Neural cell (in vitro differentiated cells): ENCODE measurements at regions not wholly inside any gene's neighbourhood (a gene's known extent, or its start where the extent isn't known, plus 50 kb on each side); places are given as distances from the start of the nearest gene placed in this dataset.

Source experiments
- H2AFZ ChIP-seq: fragments of 200-600, 300-800 bp; sonication (generic), shearing (Covaris generic); 2 replicates; pipeline ENCODE4 v1.6.0; 2014; ENCODE audit warnings: low read depth, mild to moderate bottlenecking, antibody characterized with exemption, low read length, moderate library complexity
- H3F3A ChIP-seq: fragments of 200-600 bp; shearing (Covaris generic); 2 replicates; pipeline ENCODE4 v1.6.1; 2016; ENCODE audit warnings: mild to moderate bottlenecking, moderate library complexity, mixed read lengths, antibody characterized with exemption, low read length; ENCODE audit not compliant: insufficient read depth, poor library complexity, severe bottlenecking
- H3K27ac ChIP-seq: fragments of 200-600, 300-800 bp; sonication (generic), shearing (Covaris generic); 2 replicates; pipeline ENCODE4 v1.5.1; 2014; ENCODE audit warnings: mild to moderate bottlenecking, low read length, moderate library complexity
- H3K27me3 ChIP-seq: fragments of 300-800, 200-600 bp; sonication (generic), shearing (Covaris generic); 2 replicates; pipeline ENCODE4 v1.6.0; 2014; ENCODE audit warnings: mild to moderate bottlenecking, low read depth, low read length, moderate library complexity; ENCODE audit not compliant: insufficient read depth
- H3K36me3 ChIP-seq: fragments of 300-800, 200-600 bp; sonication (generic), shearing (Covaris generic); 2 replicates; pipeline ENCODE4 v1.5.1; 2014; ENCODE audit warnings: mild to moderate bottlenecking, antibody characterized with exemption, low read length, moderate library complexity; ENCODE audit not compliant: insufficient read depth
- H3K4me2 ChIP-seq: fragments of 300-800, 200-600 bp; sonication (generic), shearing (Covaris generic); 2 replicates; pipeline ENCODE4 v1.6.0; 2014; ENCODE audit warnings: mild to moderate bottlenecking, low read length
- H3K4me3 ChIP-seq: fragments of 300-800, 200-600 bp; sonication (generic), shearing (Covaris generic); 2 replicates; pipeline ENCODE4 v1.5.1; 2014; ENCODE audit warnings: mild to moderate bottlenecking, low read length, moderate library complexity
- H3K79me2 ChIP-seq: fragments of 200-600 bp; shearing (Covaris generic); replicated peaks from 2 replicates; pipeline ENCODE4 v1.6.0; 2014; ENCODE audit warnings: mild to moderate bottlenecking, low read length, moderate library complexity; ENCODE audit not compliant: insufficient read depth
- H3K9ac ChIP-seq: fragments of 300-800, 200-600 bp; sonication (generic), shearing (Covaris generic); 2 replicates; pipeline ENCODE4 v1.6.1; 2016; ENCODE audit warnings: mild to moderate bottlenecking, low read length, mixed read lengths
- H3K9me2 ChIP-seq: fragments of 200-600 bp; shearing (Covaris generic); 2 replicates; pipeline ENCODE4 v1.6.1; 2016; ENCODE audit warnings: mild to moderate bottlenecking, low read length, mixed read lengths; ENCODE audit not compliant: insufficient read depth
- H3K9me3 ChIP-seq: fragments of 200-600, 300-800 bp; sonication (generic), shearing (Covaris generic); 2 replicates; pipeline ENCODE4 v1.6.1; 2016; ENCODE audit warnings: mild to moderate bottlenecking, mixed run types, low read length, moderate library complexity, mixed read lengths
- H4K20me1 ChIP-seq: fragments of 200-600 bp; shearing (Covaris generic); 2 replicates; pipeline ENCODE4 v1.6.1; 2016; ENCODE audit warnings: mild to moderate bottlenecking, mixed run types; ENCODE audit not compliant: insufficient read depth
- EP300 ChIP-seq: fragments of 450-650 bp; conservative IDR thresholded peaks from 2 replicates; pipeline ENCODE4 v1.6.1; 2014; ENCODE audit warnings: antibody characterized with exemption, mild to moderate bottlenecking, moderate library complexity; ENCODE audit not compliant: poor library complexity, severe bottlenecking
- EZH2 ChIP-seq: fragments of 200-600, 300-800 bp; shearing (Covaris generic), sonication (generic); IDR thresholded peaks from 2 replicates; pipeline ENCODE4 v1.6.1; 2014; ENCODE audit warnings: antibody characterized with exemption, low read length, borderline replicate concordance, mild to moderate bottlenecking; ENCODE audit not compliant: insufficient read depth, poor library complexity, severe bottlenecking
- MXI1 ChIP-seq: fragments of 450-650 bp; conservative IDR thresholded peaks from 2 replicates; pipeline ENCODE4 v1.6.1; 2014; ENCODE audit warnings: antibody characterized with exemption, mild to moderate bottlenecking; ENCODE audit not compliant: poor library complexity, severe bottlenecking
- POLR2AphosphoS5 ChIP-seq: IDR thresholded peaks from 2 replicates; pipeline ENCODE4 v1.6.1; 2012
- RAD21 ChIP-seq: fragments of 450-650 bp; conservative IDR thresholded peaks from 2 replicates; pipeline ENCODE4 v1.6.1; 2014; ENCODE audit warnings: antibody characterized with exemption, mild to moderate bottlenecking, moderate library complexity
- REST ChIP-seq: IDR thresholded peaks from 2 replicates; pipeline ENCODE4 v1.6.1; 2012; ENCODE audit warnings: borderline replicate concordance
- SMC3 ChIP-seq: fragments of 450-650 bp; conservative IDR thresholded peaks from 2 replicates; pipeline ENCODE4 v1.6.1; 2014; ENCODE audit warnings: antibody characterized with exemption, mild to moderate bottlenecking, moderate library complexity; ENCODE audit not compliant: poor library complexity
- TAF1 ChIP-seq: IDR thresholded peaks from 2 replicates; pipeline ENCODE4 v1.6.1; 2012; ENCODE audit warnings: low read depth
- TF ChIP-seq, protein P1 (sequence below): fragments of 450-650 bp; IDR thresholded peaks from 2 replicates; pipeline ENCODE4 v1.5.1; 2014; ENCODE audit warnings: antibody characterized with exemption, mild to moderate bottlenecking, moderate library complexity; ENCODE audit not compliant: poor library complexity, severe bottlenecking

- no peaks in the 10 kb centered on the region for H4K20me1 ChIP-seq
- H3K9me3 ChIP-seq: no peaks in the 10 kb centered on the region
- H2AFZ ChIP-seq: no peak overlapping the region
- no peaks in the 10 kb centered on the region for H3K9me2 ChIP-seq
- no peak overlapping the region for H3K4me3 ChIP-seq
- H3K27me3 ChIP-seq: no peaks in the 10 kb centered on the region
- H3K27ac ChIP-seq: no peak overlapping the region
- H3K4me2 ChIP-seq: no peak overlapping the region
- H3K9ac ChIP-seq: no peak overlapping the region
- H3F3A ChIP-seq: no peaks in the 10 kb centered on the region
- no peaks in the 10 kb centered on the region for H3K36me3 ChIP-seq
- no peaks in the 10 kb centered on the region for H3K79me2 ChIP-seq
- TF ChIP-seq EP300 (no peak), MXI1 (no peak), SMC3 (no peak), TAF1 (no peak), POLR2AphosphoS5 (no peak), RAD21 (no peak), EZH2 (no peak), REST (no peak)
- TF ChIP-seq, protein P1, sequence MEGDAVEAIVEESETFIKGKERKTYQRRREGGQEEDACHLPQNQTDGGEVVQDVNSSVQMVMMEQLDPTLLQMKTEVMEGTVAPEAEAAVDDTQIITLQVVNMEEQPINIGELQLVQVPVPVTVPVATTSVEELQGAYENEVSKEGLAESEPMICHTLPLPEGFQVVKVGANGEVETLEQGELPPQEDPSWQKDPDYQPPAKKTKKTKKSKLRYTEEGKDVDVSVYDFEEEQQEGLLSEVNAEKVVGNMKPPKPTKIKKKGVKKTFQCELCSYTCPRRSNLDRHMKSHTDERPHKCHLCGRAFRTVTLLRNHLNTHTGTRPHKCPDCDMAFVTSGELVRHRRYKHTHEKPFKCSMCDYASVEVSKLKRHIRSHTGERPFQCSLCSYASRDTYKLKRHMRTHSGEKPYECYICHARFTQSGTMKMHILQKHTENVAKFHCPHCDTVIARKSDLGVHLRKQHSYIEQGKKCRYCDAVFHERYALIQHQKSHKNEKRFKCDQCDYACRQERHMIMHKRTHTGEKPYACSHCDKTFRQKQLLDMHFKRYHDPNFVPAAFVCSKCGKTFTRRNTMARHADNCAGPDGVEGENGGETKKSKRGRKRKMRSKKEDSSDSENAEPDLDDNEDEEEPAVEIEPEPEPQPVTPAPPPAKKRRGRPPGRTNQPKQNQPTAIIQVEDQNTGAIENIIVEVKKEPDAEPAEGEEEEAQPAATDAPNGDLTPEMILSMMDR: no peak
Measured at GRCh38 chr19:31601855-31602254, 252.6 kb upstream of the TSHZ3 start.

GRCh38 chr19:31602548-31602947 lies 253.3 kb upstream of the TSHZ3 start:
- no peaks in the 10 kb centered on the region for H3K9me2 ChIP-seq
- H3K27ac ChIP-seq: no peak overlapping the region
- H3K9me3 ChIP-seq: no peaks in the 10 kb centered on the region
- no peak for TF ChIP-seq RAD21
- no peak for TF ChIP-seq REST
- TF ChIP-seq, protein P1: no peak
- TF ChIP-seq TAF1: no peak
- TF ChIP-seq EP300: no peak
- no peak for TF ChIP-seq EZH2
- no peak for TF ChIP-seq SMC3
- no peak for TF ChIP-seq MXI1
- TF ChIP-seq POLR2AphosphoS5: no peak
- H3K4me3 ChIP-seq: no peak overlapping the region
- H4K20me1 ChIP-seq: no peaks in the 10 kb centered on the region
- H3K27me3 ChIP-seq: no peaks in the 10 kb centered on the region
- H2AFZ ChIP-seq: no peak overlapping the region
- H3K36me3 ChIP-seq: no peaks in the 10 kb centered on the region
- no peaks in the 10 kb centered on the region for H3F3A ChIP-seq
- H3K4me2 ChIP-seq: no peak overlapping the region
- H3K9ac ChIP-seq: no peak overlapping the region
- no peaks in the 10 kb centered on the region for H3K79me2 ChIP-seq
